Loucy (cell line): ENCODE measurements at regions not wholly inside any gene's neighbourhood (a gene's known extent, or its start where the extent isn't known, plus 50 kb on each side); places are given as distances from the start of the nearest gene placed in this dataset.

Experiments
- H2AFZ ChIP-seq: fragments of 200-600 bp; sonication (generic); 2 replicates; pipeline ENCODE4 v1.6.0; 2016; ENCODE audit warnings: antibody characterized with exemption, mild to moderate bottlenecking, low read length, moderate library complexity
- H3F3A ChIP-seq: fragments of 200-600 bp; 2 replicates; pipeline ENCODE4 v1.6.0; 2016; ENCODE audit warnings: antibody characterized with exemption, low read depth, mild to moderate bottlenecking
- H3K27me3 ChIP-seq: fragments of 200-600 bp; sonication (generic); 2 replicates; pipeline ENCODE4 v1.6.1; 2014; ENCODE audit warnings: low read length, mild to moderate bottlenecking; ENCODE audit not compliant: insufficient read depth, poor library complexity, severe bottlenecking
- H3K36me3 ChIP-seq: fragments of 200-600 bp; sonication (generic); 2 replicates; pipeline ENCODE4 v1.6.1; 2016; ENCODE audit warnings: low read length; ENCODE audit not compliant: insufficient read depth
- H3K4me1 ChIP-seq: fragments of 200-600 bp; sonication (generic); 2 replicates; pipeline ENCODE4 v1.5.1; 2014; ENCODE audit warnings: low read length, mild to moderate bottlenecking; ENCODE audit not compliant: insufficient read depth, poor library complexity, severe bottlenecking
- H3K4me2 ChIP-seq: fragments of 200-600 bp; sonication (generic); 2 replicates; pipeline ENCODE4 v1.6.0; 2014; ENCODE audit warnings: antibody characterized with exemption, low read length, low read depth, mild to moderate bottlenecking; ENCODE audit not compliant: poor library complexity, severe bottlenecking
- H3K4me3 ChIP-seq: fragments of 200-600 bp; sonication (generic); 2 replicates; pipeline ENCODE4 v1.5.1; 2014; ENCODE audit warnings: low read length, mild to moderate bottlenecking, mixed read lengths; ENCODE audit not compliant: poor library complexity, severe bottlenecking
- H3K79me2 ChIP-seq: fragments of 200-600 bp; sonication (generic); 2 replicates; pipeline ENCODE4 v1.6.1; 2014; ENCODE audit warnings: low read length; ENCODE audit not compliant: insufficient read depth
- H3K9ac ChIP-seq: fragments of 200-600 bp; sonication (generic); 2 replicates; pipeline ENCODE4 v1.6.0; 2014; ENCODE audit warnings: mild to moderate bottlenecking, low read depth, low read length, moderate library complexity; ENCODE audit not compliant: poor library complexity, severe bottlenecking
- H3K9me2 ChIP-seq: fragments of 200-600 bp; sonication (generic); replicated peaks from 2 replicates; pipeline ENCODE4 v1.6.1; 2016; ENCODE audit warnings: low read depth, low read length, mixed read lengths
- H3K9me3 ChIP-seq: fragments of 200-600 bp; sonication (generic); 2 replicates; pipeline ENCODE4 v1.6.1; 2014; ENCODE audit warnings: mild to moderate bottlenecking, antibody characterized with exemption, low read length, low read depth; ENCODE audit not compliant: insufficient read depth
- H4K20me1 ChIP-seq: fragments of 200-600 bp; sonication (generic); 2 replicates; pipeline ENCODE4 v1.6.0; 2014; ENCODE audit warnings: antibody characterized with exemption, low read length, mild to moderate bottlenecking; ENCODE audit not compliant: insufficient read depth, poor library complexity, severe bottlenecking
- CTCF ChIP-seq: fragments of 200-600 bp; sonication (generic); conservative IDR thresholded peaks from 2 replicates; pipeline ENCODE4 v1.5.1; 2014; ENCODE audit warnings: mild to moderate bottlenecking, antibody characterized with exemption, low read length
- EZH2phosphoT487 ChIP-seq: fragments of 200-600 bp; IDR thresholded peaks from 2 replicates; pipeline ENCODE4 v1.6.1; 2018; ENCODE audit warnings: antibody characterized with exemption, mild to moderate bottlenecking, moderate library complexity, borderline replicate concordance

DNA sequence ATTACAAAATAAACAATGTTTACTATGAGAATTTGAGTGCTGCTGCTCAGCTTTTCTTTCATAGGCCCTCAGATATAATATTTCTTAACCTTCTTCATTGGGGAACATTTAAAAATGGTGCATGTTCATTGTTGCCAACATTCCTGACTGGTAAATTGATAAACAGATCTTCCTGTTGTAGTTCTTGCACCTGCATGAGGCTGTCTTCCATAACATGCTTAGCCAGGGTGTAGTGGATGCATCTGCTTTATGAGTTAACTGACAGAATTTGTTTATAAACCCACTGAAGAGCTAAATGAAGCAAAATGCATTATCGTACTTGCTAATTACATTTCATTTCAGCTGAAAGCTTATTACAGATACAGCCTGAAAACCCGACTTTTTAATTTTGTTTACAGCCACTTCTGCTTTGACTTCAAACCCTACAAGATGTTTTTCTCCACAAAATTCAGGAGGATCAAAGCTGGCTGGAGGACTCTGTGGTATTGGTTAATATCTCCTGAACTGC lies 177.2 kb downstream of the SEM1 start:
- Histone ChIP-seq H2AFZ (no peak overlapping the region), H4K20me1 (no peaks in the 10 kb centered on the region), H3K4me1 (no peaks in the 10 kb centered on the region), H3K27me3 (peaks cover 37% of the 10 kb centered on the region), H3K9me3 (no peaks in the 10 kb centered on the region), H3K36me3 (no peaks in the 10 kb centered on the region), H3K9ac (no peak overlapping the region), H3K79me2 (no peaks in the 10 kb centered on the region), H3K9me2 (no peaks in the 10 kb centered on the region), H3F3A (no peaks in the 10 kb centered on the region), H3K4me3 (no peak overlapping the region), H3K4me2 (no peak overlapping the region)
- no peak for TF ChIP-seq CTCF
- TF ChIP-seq EZH2phosphoT487: no peak

DNA sequence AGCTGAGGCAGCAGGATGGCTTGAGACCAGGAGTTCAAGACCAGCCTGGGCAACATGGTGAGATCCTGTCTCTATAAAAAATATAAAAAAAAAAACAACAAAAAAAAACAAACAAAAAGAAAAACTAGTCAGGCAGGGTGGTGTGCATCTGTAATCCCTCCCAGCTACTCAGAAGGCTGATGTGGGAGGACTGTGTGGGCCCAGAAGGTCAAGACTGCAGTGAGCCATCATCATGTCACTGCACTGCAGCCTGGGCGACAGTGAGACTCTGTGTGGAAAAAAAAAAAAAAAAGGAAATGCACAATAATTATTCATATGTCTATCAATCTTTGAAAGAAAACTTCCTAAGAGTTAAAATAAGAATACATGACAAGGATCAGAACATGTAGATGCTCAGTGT lies 178.3 kb downstream of the SEM1 start:
- Histone ChIP-seq H4K20me1 (no peaks in the 10 kb centered on the region), H2AFZ (no peak overlapping the region), H3K9me2 (no peaks in the 10 kb centered on the region), H3K4me1 (no peaks in the 10 kb centered on the region), H3K4me2 (no peak overlapping the region), H3K27me3 (peaks cover 37% of the 10 kb centered on the region), H3K9ac (no peak overlapping the region), H3K36me3 (no peaks in the 10 kb centered on the region), H3K79me2 (no peaks in the 10 kb centered on the region), H3K9me3 (no peaks in the 10 kb centered on the region), H3K4me3 (no peak overlapping the region), H3F3A (no peaks in the 10 kb centered on the region)
- TF ChIP-seq CTCF (no peak), EZH2phosphoT487 (no peak)

GRCh38 chr7:96530786-96531185 lies 178.9 kb downstream of the SEM1 start:
- no peak overlapping the region for H3K9ac ChIP-seq
- H3K4me3 ChIP-seq: no peak overlapping the region
- no peaks in the 10 kb centered on the region for H3K9me2 ChIP-seq
- no peaks in the 10 kb centered on the region for H3K79me2 ChIP-seq
- no peaks in the 10 kb centered on the region for H3K9me3 ChIP-seq
- H3K27me3 ChIP-seq: peaks cover 37% of the 10 kb centered on the region
- no peaks in the 10 kb centered on the region for H4K20me1 ChIP-seq
- TF ChIP-seq EZH2phosphoT487 (no peak), CTCF (no peak)
- H3F3A ChIP-seq: no peaks in the 10 kb centered on the region
- H2AFZ ChIP-seq: no peak overlapping the region
- H3K36me3 ChIP-seq: no peaks in the 10 kb centered on the region
- H3K4me2 ChIP-seq: no peak overlapping the region
- no peaks in the 10 kb centered on the region for H3K4me1 ChIP-seq
